IPS DF 6.9 (cell line): ENCODE measurements at regions not wholly inside any gene's neighbourhood (a gene's known extent, or its start where the extent isn't known, plus 50 kb on each side); places are given as distances from the start of the nearest gene placed in this dataset.

ENCODE experiments used
- DNase-seq: peaks from one replicate; pipeline ENCODE4 v3.0.0-alpha.2; 2013; ENCODE audit warnings: low read depth, low spot score
- H3K27ac ChIP-seq: one replicate; pipeline ENCODE4 v1.5.1; 2013; ENCODE audit warnings: low read length, control low read depth
- H3K27me3 ChIP-seq: 2 replicates; pipeline ENCODE4 v1.6.1; 2013; ENCODE audit warnings: mild to moderate bottlenecking, low read length; ENCODE audit not compliant: control insufficient read depth, insufficient read depth
- H3K36me3 ChIP-seq: 2 replicates; pipeline ENCODE4 v1.6.1; 2013; ENCODE audit warnings: low read length; ENCODE audit not compliant: control insufficient read depth, insufficient read depth
- H3K4me1 ChIP-seq: 2 replicates; pipeline ENCODE4 v1.6.1; 2013; ENCODE audit warnings: low read length; ENCODE audit not compliant: control insufficient read depth, insufficient read depth
- H3K4me3 ChIP-seq: 2 replicates; pipeline ENCODE4 v1.5.1; 2013; ENCODE audit warnings: mild to moderate bottlenecking, low read length
- H3K9me3 ChIP-seq: 2 replicates; pipeline ENCODE4 v1.6.1; 2013; ENCODE audit warnings: low read length, inconsistent platforms; ENCODE audit not compliant: control insufficient read depth, insufficient read depth
- WGBS: extraction: QIAGEN DNeasy Blood & Tissue Kit; methylation state at CpG from one replicate; pipeline ENCODE4 v1.1.7; 2013; ENCODE audit warnings: mixed read lengths, missing lambda C conversion rate; ENCODE audit not compliant: insufficient read length, insufficient coverage; 5-methylcytosine and 5-hydroxymethylcytosine counted together

- no CpG with 5 or more reads among the region's 8 CpGs for WGBS
- Histone ChIP-seq H3K36me3 (no peaks in the 10 kb centered on the region), H3K27ac (no peak overlapping the region), H3K9me3 (no peaks in the 10 kb centered on the region), H3K27me3 (no peaks in the 10 kb centered on the region), H3K4me3 (no peak overlapping the region), H3K4me1 (no peaks in the 10 kb centered on the region)
- DNase-seq: no peak
Observed at GRCh38 chr6:163915131-163915530, 500.6 kb downstream of the QKI start.

- Histone ChIP-seq H3K27ac (no peak overlapping the region), H3K27me3 (no peaks in the 10 kb centered on the region), H3K36me3 (no peaks in the 10 kb centered on the region), H3K4me3 (no peak overlapping the region), H3K4me1 (no peaks in the 10 kb centered on the region), H3K9me3 (no peaks in the 10 kb centered on the region)
- DNase-seq: no peak
- WGBS: no CpG with 5 or more reads among the region's 9 CpGs
Observed at GRCh38 chr6:163913045-163913444, 498.5 kb downstream of the QKI start.

DNA sequence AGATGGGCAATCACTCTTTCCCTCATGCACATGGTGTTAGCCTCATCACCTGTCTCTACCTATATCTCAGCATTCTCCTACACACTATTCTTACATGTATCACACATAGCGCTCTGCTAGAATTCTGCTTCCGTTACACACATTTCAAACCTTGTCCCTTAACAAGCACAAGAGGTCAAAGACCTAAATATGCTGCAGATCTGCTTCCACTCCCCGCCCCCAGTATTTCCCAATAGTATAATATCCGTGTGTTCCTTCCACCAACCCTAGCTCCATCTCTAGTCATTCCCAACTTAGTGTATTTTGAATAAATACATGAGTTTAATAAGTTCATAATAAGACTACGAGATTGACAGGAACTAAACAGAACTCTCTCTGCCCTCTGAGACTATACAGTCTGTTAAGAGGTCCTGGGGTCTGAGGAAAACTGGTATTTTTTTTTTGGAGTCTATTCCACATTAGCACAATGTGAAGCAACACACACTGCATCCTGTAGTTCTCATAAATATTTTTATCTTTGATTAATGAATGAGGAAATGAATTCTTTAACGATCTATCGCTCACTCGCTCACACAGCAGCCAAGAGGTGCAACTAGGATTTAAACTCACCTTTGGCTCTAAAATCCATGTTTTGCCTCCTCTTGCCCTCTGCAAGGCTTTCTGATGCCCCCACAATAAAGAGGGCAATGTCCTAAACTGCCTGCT, 491.6 kb downstream of the QKI start:
- H3K36me3 ChIP-seq: no peaks in the 10 kb centered on the region
- no peaks in the 10 kb centered on the region for H3K27me3 ChIP-seq
- WGBS: no CpG with 5 or more reads among the region's 8 CpGs
- H3K9me3 ChIP-seq: no peaks in the 10 kb centered on the region
- H3K4me3 ChIP-seq: no peak overlapping the region
- DNase-seq: no peak
- no peak overlapping the region for H3K27ac ChIP-seq
- no peaks in the 10 kb centered on the region for H3K4me1 ChIP-seq

GRCh38 chr6:163904186-163904585, 489.7 kb downstream of the QKI start:
- no CpG with 5 or more reads among the region's 7 CpGs for whole genome bisulfite sequencing
- H3K9me3 ChIP-seq: no peaks in the 10 kb centered on the region
- H3K36me3 ChIP-seq: no peaks in the 10 kb centered on the region
- no peaks in the 10 kb centered on the region for H3K27me3 ChIP-seq
- H3K4me3 ChIP-seq: no peak overlapping the region
- no peaks in the 10 kb centered on the region for H3K4me1 ChIP-seq
- H3K27ac ChIP-seq: no peak overlapping the region
- DNase-seq: no peak

GRCh38 chr6:163903541-163903940, 489.0 kb downstream of the QKI start:
- DNase-seq: no peak
- no peaks in the 10 kb centered on the region for H3K9me3 ChIP-seq
- H3K4me1 ChIP-seq: no peaks in the 10 kb centered on the region
- H3K27ac ChIP-seq: no peak overlapping the region
- H3K4me3 ChIP-seq: no peak overlapping the region
- H3K36me3 ChIP-seq: no peaks in the 10 kb centered on the region
- H3K27me3 ChIP-seq: no peaks in the 10 kb centered on the region
- no CpG with 5 or more reads among the region's 8 CpGs for WGBS

- no peak overlapping the region for H3K27ac ChIP-seq
- H3K36me3 ChIP-seq: no peaks in the 10 kb centered on the region
- DNase-seq: no peak
- H3K9me3 ChIP-seq: no peaks in the 10 kb centered on the region
- H3K4me3 ChIP-seq: no peak overlapping the region
- H3K4me1 ChIP-seq: no peaks in the 10 kb centered on the region
- no peaks in the 10 kb centered on the region for H3K27me3 ChIP-seq
- no CpG with 5 or more reads among the region's 8 CpGs for WGBS
Observed at GRCh38 chr6:163902993-163903392, 488.5 kb downstream of the QKI start.

GRCh38 chr6:163901681-163902080, 487.2 kb downstream of the QKI start:
- Histone ChIP-seq H3K27me3 (no peaks in the 10 kb centered on the region), H3K4me3 (no peak overlapping the region), H3K9me3 (no peaks in the 10 kb centered on the region), H3K36me3 (no peaks in the 10 kb centered on the region), H3K27ac (no peak overlapping the region), H3K4me1 (peaks cover 2% of the 10 kb centered on the region; the same call in 1 of the 2 replicates)
- no CpG with 5 or more reads among the region's 5 CpGs for WGBS
- no peak for DNase-seq

DNA sequence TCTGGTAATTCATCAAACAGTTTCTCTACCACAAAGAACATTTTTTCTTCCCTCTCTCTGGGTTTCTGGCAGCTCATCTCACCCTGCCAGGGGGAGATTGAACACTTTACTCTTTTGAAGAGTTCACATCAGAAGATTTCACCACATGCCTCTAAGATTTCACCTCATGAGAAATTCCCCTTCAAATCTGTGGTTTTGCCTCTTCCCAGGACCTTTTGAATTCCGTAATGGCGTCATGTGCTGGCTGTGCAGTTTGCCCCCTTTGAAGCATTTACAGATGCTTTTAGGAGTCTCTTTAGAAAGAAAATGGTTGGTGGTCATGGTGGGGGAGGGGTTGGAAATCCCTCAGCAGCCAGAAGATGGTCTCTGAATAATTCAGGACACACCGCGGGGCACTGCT, 486.1 kb downstream of the QKI start:
- H3K4me3 ChIP-seq: no peak overlapping the region
- H3K9me3 ChIP-seq: no peaks in the 10 kb centered on the region
- no peak for DNase-seq
- H3K36me3 ChIP-seq: no peaks in the 10 kb centered on the region
- WGBS: no CpG with 5 or more reads among the region's 4 CpGs
- H3K4me1 ChIP-seq: peaks cover 2% of the 10 kb centered on the region; the same call in 1 of the 2 replicates
- no peaks in the 10 kb centered on the region for H3K27me3 ChIP-seq
- H3K27ac ChIP-seq: no peak overlapping the region

DNA sequence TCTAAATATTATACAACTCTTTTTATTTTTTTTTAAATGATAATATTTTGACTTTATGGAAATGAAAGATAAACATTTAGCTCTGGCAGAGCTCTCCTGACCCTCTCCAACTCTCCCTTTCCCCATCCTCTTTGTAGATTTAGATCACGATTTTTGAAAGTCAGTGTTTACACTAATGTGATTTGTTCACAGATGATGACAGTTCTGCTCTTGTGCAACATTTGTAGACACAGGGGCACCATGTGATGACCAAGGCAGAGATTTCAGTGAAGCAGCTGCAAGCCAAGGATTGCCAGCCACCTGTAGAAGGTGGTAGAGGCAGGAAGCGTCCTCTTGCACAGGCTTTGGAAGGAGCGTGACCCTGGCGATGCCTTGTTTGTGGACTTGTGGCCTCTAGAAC, 483.2 kb downstream of the QKI start:
- WGBS: no CpG with 5 or more reads among the region's 4 CpGs
- Histone ChIP-seq H3K9me3 (no peaks in the 10 kb centered on the region), H3K4me3 (no peak overlapping the region), H3K36me3 (no peaks in the 10 kb centered on the region), H3K27ac (no peak overlapping the region), H3K27me3 (no peaks in the 10 kb centered on the region), H3K4me1 (peaks cover 2% of the 10 kb centered on the region; the same call in 1 of the 2 replicates)
- DNase-seq: no peak

DNA sequence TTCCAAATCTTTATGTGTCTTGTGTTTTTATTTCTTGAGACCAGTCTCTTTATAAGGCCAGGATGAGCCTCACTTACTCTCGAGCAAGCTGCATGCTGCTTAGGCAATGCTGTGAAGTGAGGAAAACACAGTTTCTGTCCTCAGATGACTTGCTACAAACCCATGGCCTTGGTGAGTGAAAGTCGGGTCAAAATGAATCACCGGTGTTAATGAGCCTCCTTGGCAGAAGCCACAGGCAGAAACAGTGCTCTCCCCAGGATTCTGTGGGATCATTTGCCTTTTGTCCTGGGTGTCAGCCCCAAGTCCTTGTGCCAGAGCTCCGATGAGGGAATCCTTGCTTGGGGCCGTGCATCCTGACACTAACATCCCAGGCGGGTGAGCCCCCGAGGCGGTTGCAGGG, 482.5 kb downstream of the QKI start:
- H3K4me1 ChIP-seq: peaks cover 2% of the 10 kb centered on the region; the same call in 1 of the 2 replicates
- no peak for DNase-seq
- no peaks in the 10 kb centered on the region for H3K36me3 ChIP-seq
- no peaks in the 10 kb centered on the region for H3K9me3 ChIP-seq
- no peak overlapping the region for H3K4me3 ChIP-seq
- WGBS: no CpG with 5 or more reads among the region's 8 CpGs
- no peaks in the 10 kb centered on the region for H3K27me3 ChIP-seq
- no peak overlapping the region for H3K27ac ChIP-seq

GRCh38 chr6:163895162-163895561, 480.6 kb downstream of the QKI start:
- H3K9me3 ChIP-seq: no peaks in the 10 kb centered on the region
- no peak overlapping the region for H3K4me3 ChIP-seq
- no peaks in the 10 kb centered on the region for H3K27me3 ChIP-seq
- no peaks in the 10 kb centered on the region for H3K36me3 ChIP-seq
- no peak overlapping the region for H3K27ac ChIP-seq
- peaks cover 2% of the 10 kb centered on the region; the same call in 1 of the 2 replicates for H3K4me1 ChIP-seq
- no peak for DNase-seq
